Naive thymus-derived CD4-positive, alpha-beta T cell (primary cell): ENCODE measurements at regions not wholly inside any gene's neighbourhood (a gene's known extent, or its start where the extent isn't known, plus 50 kb on each side); places are given as distances from the start of the nearest gene placed in this dataset.

ENCODE experiments used
- ATAC-seq: fragments of 150-1000 bp; cut with Tn5 transposase; 2 replicates; pipeline ENCODE4 v1.10.0; 2021; ENCODE audit warnings: mild to moderate bottlenecking, moderate library complexity
- CTCF ChIA-PET: fragments of 350-600 bp; sonication (Branson Sonifier 250); formaldehyde crosslinking; loops from one replicate; lab custom pipeline; 2021; ENCODE audit warnings: antibody characterized with exemption; lab: Charles Lee
- POLR2A ChIA-PET: fragments of 350-600 bp; sonication (Branson Sonifier 250); formaldehyde crosslinking; loops from one replicate; lab custom pipeline; 2021; ENCODE audit warnings: antibody characterized with exemption, inconsistent platforms; lab: Charles Lee
- DNase-seq, 9 donors: peaks; one replicate each; pipeline versions ENCODE4 v3.0.0 to v3.0.0-alpha.2; 2020 to 2022; ENCODE audit warnings: mixed read lengths in 1 of 9
- H3K27ac ChIP-seq: one replicate; pipeline ENCODE4 v1.7.0; 2013; ENCODE audit warnings: mild to moderate bottlenecking, low read depth, low read length, moderate library complexity
- H3K27me3 ChIP-seq, 2 donors: one replicate each; pipeline ENCODE4 v1.7.0; 2013; ENCODE audit warnings: low read length in 2 of 2, mild to moderate bottlenecking in 2 of 2, moderate library complexity in 2 of 2; ENCODE audit not compliant: control insufficient read depth in 2 of 2, insufficient read depth in 2 of 2
- H3K36me3 ChIP-seq, 3 experiments: 1 replicate in 2 of 3; 2 replicates in 1 of 3; pipeline ENCODE4 v1.7.0; 2013; ENCODE audit warnings: low read length in 3 of 3, mild to moderate bottlenecking in 3 of 3, moderate library complexity in 1 of 3; ENCODE audit not compliant: insufficient read depth in 3 of 3, control insufficient read depth in 2 of 3
- H3K4me1 ChIP-seq, 2 donors: one replicate each; pipeline ENCODE4 v1.7.0; 2013; ENCODE audit warnings: low read length in 2 of 2, mild to moderate bottlenecking in 2 of 2, moderate library complexity in 1 of 2; ENCODE audit not compliant: control insufficient read depth in 2 of 2, insufficient read depth in 2 of 2
- H3K4me3 ChIP-seq: 2 replicates; pipeline ENCODE4 v1.7.0; 2013; ENCODE audit warnings: mild to moderate bottlenecking, low read length
- H3K9me3 ChIP-seq, 3 experiments: 1 replicate in 2 of 3; 2 replicates in 1 of 3; pipeline ENCODE4 v1.7.0; 2013; ENCODE audit warnings: low read length in 3 of 3; ENCODE audit not compliant: control insufficient read depth in 2 of 3
- H3K27ac Mint-ChIP-seq, 9 donors: one replicate each; pipeline ENCODE4 v1.8.0; 2020 to 2022; ENCODE audit warnings: mixed read lengths in 9 of 9, mild to moderate bottlenecking in 8 of 9, moderate library complexity in 5 of 9, inconsistent platforms in 2 of 9
- H3K27me3 Mint-ChIP-seq, 5 donors: one replicate each; pipeline ENCODE4 v1.8.0; 2021 to 2022; ENCODE audit warnings: mixed read lengths in 5 of 5, mild to moderate bottlenecking in 1 of 5
- H3K36me3 Mint-ChIP-seq, 5 donors: one replicate each; pipeline ENCODE4 v1.8.0; 2020 to 2022; ENCODE audit warnings: mixed read lengths in 5 of 5, mild to moderate bottlenecking in 3 of 5, inconsistent platforms in 1 of 5
- H3K4me1 Mint-ChIP-seq, 7 donors: one replicate each; pipeline ENCODE4 v1.8.0; 2020 to 2022; ENCODE audit warnings: mixed read lengths in 7 of 7, mild to moderate bottlenecking in 3 of 7, inconsistent platforms in 1 of 7
- H3K4me3 Mint-ChIP-seq, 10 donors: one replicate each; pipeline ENCODE4 v1.8.0; 2020 to 2022; ENCODE audit warnings: mild to moderate bottlenecking in 10 of 10, mixed read lengths in 10 of 10, moderate library complexity in 6 of 10, inconsistent platforms in 2 of 10
- H3K9me3 Mint-ChIP-seq, 11 donors: one replicate each; pipeline ENCODE4 v1.8.0; 2020 to 2022; ENCODE audit warnings: mixed read lengths in 11 of 11, mild to moderate bottlenecking in 4 of 11, inconsistent platforms in 1 of 11, moderate library complexity in 1 of 11
- intact Hi-C, 2 donors: fragments of 100-400 bp; cut with micrococcal nuclease; formaldehyde crosslinking; loops; one replicate each; pipeline ENCODE4 v1.15.1; 2023

GRCh38 chr5:3277590-3278196, 317.9 kb upstream of the IRX1 start:
- Histone ChIP-seq H3K9me3 (peaks cover 0 to 12% (median 0%) of the 10 kb centered on the region in 3 experiments), H3K36me3 (no peaks in the 10 kb centered on the region), H3K4me3 (no peak overlapping the region), H3K27ac (no peak overlapping the region), H3K4me1 (no peaks in the 10 kb centered on the region), H3K27me3 (no peaks in the 10 kb centered on the region)
- CTCF ChIA-PET: no interaction called here
- Mint-ChIP-seq H3K4me1 (peaks cover 0 to 3% (median 0%) of the 10 kb centered on the region in 7 donors), H3K9me3 (peaks cover 0 to 9% (median 5%) of the 10 kb centered on the region in 11 donors), H3K4me3 (no peak overlapping the region), H3K36me3 (peaks cover 0 to 3% (median 0%) of the 10 kb centered on the region in 5 donors), H3K27me3 (peaks cover 0 to 19% (median 3%) of the 10 kb centered on the region in 5 donors), H3K27ac (no peak overlapping the region)
- intact Hi-C loops: no loop called here
- no peak for DNase-seq
- no peak for ATAC-seq
- POLR2A ChIA-PET: no interaction called here

- no peak overlapping the region for H3K27ac Mint-ChIP-seq
- DNase-seq (no peak), ATAC-seq (no peak)
- Histone ChIP-seq H3K27ac (no peak overlapping the region), H3K9me3 (peaks cover 0 to 12% (median 0%) of the 10 kb centered on the region in 3 experiments), H3K36me3 (no peaks in the 10 kb centered on the region), H3K4me3 (no peak overlapping the region), H3K27me3 (no peaks in the 10 kb centered on the region), H3K4me1 (no peaks in the 10 kb centered on the region)
- no peak overlapping the region for H3K4me3 Mint-ChIP-seq
- H3K4me1 Mint-ChIP-seq: peaks cover 0 to 3% (median 0%) of the 10 kb centered on the region in 7 donors
- POLR2A ChIA-PET: no interaction called here
- intact Hi-C loops: no loop called here
- peaks cover 0 to 8% (median 4%) of the 10 kb centered on the region in 11 donors for H3K9me3 Mint-ChIP-seq
- CTCF ChIA-PET: no interaction called here
- peaks cover 0 to 3% (median 0%) of the 10 kb centered on the region in 5 donors for H3K36me3 Mint-ChIP-seq
- H3K27me3 Mint-ChIP-seq: peaks cover 0 to 19% (median 3%) of the 10 kb centered on the region in 5 donors
These were observed 318.7 kb upstream of the IRX1 start for GRCh38 chr5:3276896-3277295.

- Histone ChIP-seq H3K4me1 (no peaks in the 10 kb centered on the region), H3K27ac (no peak overlapping the region), H3K4me3 (no peak overlapping the region), H3K36me3 (no peaks in the 10 kb centered on the region), H3K9me3 (no peaks in the 10 kb centered on the region), H3K27me3 (no peaks in the 10 kb centered on the region)
- DNase-seq (no peak), ATAC-seq (no peak)
- Mint-ChIP-seq H3K36me3 (peaks cover 0 to 3% (median 0%) of the 10 kb centered on the region in 5 donors), H3K27ac (no peak overlapping the region), H3K9me3 (peaks cover 0 to 6% (median 2%) of the 10 kb centered on the region in 11 donors), H3K27me3 (peaks cover 0 to 4% (median 0%) of the 10 kb centered on the region in 5 donors), H3K4me1 (no peaks in the 10 kb centered on the region), H3K4me3 (no peak overlapping the region)
- POLR2A ChIA-PET: no interaction called here
- CTCF ChIA-PET: no interaction called here
- intact Hi-C loops: no loop called here
These were observed 326.1 kb upstream of the IRX1 start for GRCh38 chr5:3269395-3270169.

- ChIA-PET CTCF (no interaction called here), POLR2A (no interaction called here)
- no peak overlapping the region for H3K4me3 ChIP-seq
- no peaks in the 10 kb centered on the region for H3K36me3 ChIP-seq
- no peak for DNase-seq
- peaks cover 0 to 4% (median 0%) of the 10 kb centered on the region in 11 donors for H3K9me3 Mint-ChIP-seq
- H3K4me1 Mint-ChIP-seq: no peaks in the 10 kb centered on the region
- H3K27ac Mint-ChIP-seq: no peak overlapping the region
- ATAC-seq: no peak
- H3K27me3 ChIP-seq: no peaks in the 10 kb centered on the region
- H3K27me3 Mint-ChIP-seq: peaks cover 0 to 4% (median 0%) of the 10 kb centered on the region in 5 donors
- intact Hi-C loops: no loop called here
- peaks cover 0 to 2% (median 0%) of the 10 kb centered on the region in 5 donors for H3K36me3 Mint-ChIP-seq
- H3K9me3 ChIP-seq: no peaks in the 10 kb centered on the region
- no peak overlapping the region for H3K27ac ChIP-seq
- H3K4me3 Mint-ChIP-seq: no peak overlapping the region
- no peaks in the 10 kb centered on the region for H3K4me1 ChIP-seq
These were observed 326.8 kb upstream of the IRX1 start for GRCh38 chr5:3268760-3269330.

- DNase-seq (no peak), ATAC-seq (no peak)
- ChIA-PET POLR2A (no interaction called here), CTCF (no interaction called here)
- H3K36me3 ChIP-seq: no peaks in the 10 kb centered on the region
- no peak overlapping the region for H3K27ac ChIP-seq
- H3K27me3 Mint-ChIP-seq: peaks cover 0 to 4% (median 0%) of the 10 kb centered on the region in 5 donors
- intact Hi-C loops: no loop called here
- H3K36me3 Mint-ChIP-seq: no peaks in the 10 kb centered on the region
- H3K27ac Mint-ChIP-seq: no peak overlapping the region
- no peaks in the 10 kb centered on the region for H3K4me1 ChIP-seq
- no peaks in the 10 kb centered on the region for H3K27me3 ChIP-seq
- H3K4me3 Mint-ChIP-seq: no peak overlapping the region
- H3K9me3 Mint-ChIP-seq: peaks cover 0 to 4% (median 0%) of the 10 kb centered on the region in 11 donors
- no peaks in the 10 kb centered on the region for H3K9me3 ChIP-seq
- no peaks in the 10 kb centered on the region for H3K4me1 Mint-ChIP-seq
- H3K4me3 ChIP-seq: no peak overlapping the region
These were observed 328.8 kb upstream of the IRX1 start for GRCh38 chr5:3266861-3267260.

GRCh38 chr5:3265936-3266335, 329.7 kb upstream of the IRX1 start:
- CTCF ChIA-PET: no interaction called here
- no peaks in the 10 kb centered on the region for H3K4me1 ChIP-seq
- no peak for DNase-seq
- no peak overlapping the region for H3K4me3 Mint-ChIP-seq
- peaks cover 0 to 12% (median 2%) of the 10 kb centered on the region in 11 donors for H3K9me3 Mint-ChIP-seq
- no peaks in the 10 kb centered on the region for H3K36me3 ChIP-seq
- no peaks in the 10 kb centered on the region for H3K4me1 Mint-ChIP-seq
- no peak for ATAC-seq
- intact Hi-C loops: no loop called here
- no peaks in the 10 kb centered on the region for H3K36me3 Mint-ChIP-seq
- H3K4me3 ChIP-seq: no peak overlapping the region
- H3K9me3 ChIP-seq: no peaks in the 10 kb centered on the region
- H3K27me3 ChIP-seq: no peaks in the 10 kb centered on the region
- POLR2A ChIA-PET: no interaction called here
- no peak overlapping the region for H3K27ac ChIP-seq
- H3K27me3 Mint-ChIP-seq: peaks cover 0 to 4% (median 0%) of the 10 kb centered on the region in 5 donors
- no peak overlapping the region for H3K27ac Mint-ChIP-seq
